Upper lobe of left lung (tissue), 6 donors: ENCODE measurements at regions not wholly inside any gene's neighbourhood (a gene's known extent, or its start where the extent isn't known, plus 50 kb on each side); places are given as distances from the start of the nearest gene placed in this dataset.

ENCODE experiments used
- ATAC-seq, 2 donors: fragments of 200-7000 bp; cut with Tn5 transposase; one replicate each; pipeline ENCODE4 v1.9.1; 2022; ENCODE audit warnings: mild to moderate bottlenecking in 2 of 2, moderate library complexity in 2 of 2; ENCODE audit not compliant: low FRiP score in 2 of 2
- DNase-seq, 2 donors: peaks; one replicate each; pipeline ENCODE4 v3.0.0-alpha.2; 2019 to 2020
- H3K27ac ChIP-seq, 4 donors: fragments of 200-600 bp; sonication (generic); one replicate each; pipeline ENCODE4 v1.5.1; 2016 to 2019
- H3K27me3 ChIP-seq, 4 donors: fragments of 200-600 bp; sonication (generic); one replicate each; pipeline ENCODE4 v1.5.1; 2017 to 2019
- H3K36me3 ChIP-seq, 4 donors: fragments of 200-600 bp; sonication (generic); one replicate each; pipeline ENCODE4 v1.5.1; 2016 to 2019
- H3K4me1 ChIP-seq, 4 donors: fragments of 200-600 bp; sonication (generic); one replicate each; pipeline ENCODE4 v1.5.1; 2018 to 2019
- H3K4me3 ChIP-seq, 4 donors: fragments of 200-600 bp; sonication (generic); one replicate each; pipeline ENCODE4 v1.5.1; 2017 to 2019; ENCODE audit warnings: mild to moderate bottlenecking in 2 of 4, moderate library complexity in 1 of 4
- H3K9me3 ChIP-seq, 4 donors: fragments of 200-600 bp; sonication (generic); one replicate each; pipeline ENCODE4 v1.5.1; 2018 to 2019
- CTCF ChIP-seq, 6 experiments: fragments of 450-650 bp in 4 of 6; fragments of 200-600 bp in 2 of 6; sonication (generic) in 2 of 6; IDR thresholded peaks; one replicate each; pipeline ENCODE4 v1.5.1; 2016 to 2019; ENCODE audit warnings: antibody characterized with exemption in 6 of 6
- EP300 ChIP-seq, 4 donors: sonication (generic); formaldehyde crosslinking; IDR thresholded peaks; one replicate each; pipeline ENCODE4 v1.5.1; 2017; ENCODE audit warnings: antibody characterized with exemption in 4 of 4, control low read depth in 2 of 4
- POLR2A ChIP-seq, 4 donors: fragments of 450-650 bp; IDR thresholded peaks; one replicate each; pipeline ENCODE4 v1.5.1; 2016 to 2017; ENCODE audit warnings: antibody characterized with exemption in 4 of 4, mild to moderate bottlenecking in 2 of 4
- POLR2AphosphoS5 ChIP-seq, 2 donors: sonication (generic); formaldehyde crosslinking; IDR thresholded peaks; one replicate each; pipeline ENCODE4 v1.5.1; 2017; ENCODE audit warnings: antibody characterized with exemption in 2 of 2
- WGBS, 2 donors: methylation state at CpG; one replicate each; pipeline ENCODE4 v1.1.5; 2017 to 2018; 5-methylcytosine and 5-hydroxymethylcytosine counted together
- donor health status: DM: no; HTN: no; CAD: no; lungs with moderate emphysema.
- donor health status: DM: no; HTN: yes; CAD: no; lungs with severe emphysema.

GRCh38 chr17:53428913-53429312, 393.8 kb upstream of the KIF2B start:
- H3K36me3 ChIP-seq: no peaks in the 10 kb centered on the region
- DNase-seq (no peak), ATAC-seq (no peak)
- H3K27me3 ChIP-seq: no peaks in the 10 kb centered on the region
- TF ChIP-seq POLR2AphosphoS5 (IDR thresholded peaks at IDR 0.05): no peak
- TF ChIP-seq EP300 (IDR thresholded peaks at IDR 0.05): no peak
- no peak for TF ChIP-seq POLR2A (IDR thresholded peaks at IDR 0.05)
- TF ChIP-seq CTCF (IDR thresholded peaks at IDR 0.05): no peak
- WGBS, 2 donors: 39 to 89% methylated on average over 1 of the region's 1 CpG
- no peak overlapping the region for H3K27ac ChIP-seq
- H3K4me3 ChIP-seq: no peak overlapping the region
- H3K9me3 ChIP-seq: no peaks in the 10 kb centered on the region
- no peaks in the 10 kb centered on the region for H3K4me1 ChIP-seq

- no peak for TF ChIP-seq POLR2AphosphoS5 (IDR thresholded peaks at IDR 0.05)
- no peak for TF ChIP-seq CTCF (IDR thresholded peaks at IDR 0.05)
- no peak for TF ChIP-seq POLR2A (IDR thresholded peaks at IDR 0.05)
- TF ChIP-seq EP300 (IDR thresholded peaks at IDR 0.05): no peak
- 75 to 77% methylated on average over 3 of the region's 3 CpGs for WGBS, 2 donors
- no peaks in the 10 kb centered on the region for H3K27me3 ChIP-seq
- H3K36me3 ChIP-seq: no peaks in the 10 kb centered on the region
- no peaks in the 10 kb centered on the region for H3K4me1 ChIP-seq
- ATAC-seq (no peak), DNase-seq (no peak)
- H3K4me3 ChIP-seq: no peak overlapping the region
- H3K9me3 ChIP-seq: no peaks in the 10 kb centered on the region
- no peak overlapping the region for H3K27ac ChIP-seq
Measured at GRCh38 chr17:53426505-53426904, 396.2 kb upstream of the KIF2B start.

GRCh38 chr17:53420035-53420641, 402.6 kb upstream of the KIF2B start:
- peaks cover 0 to 5% (median 0%) of the 10 kb centered on the region in 4 donors for H3K9me3 ChIP-seq
- no peak for ATAC-seq
- H3K27me3 ChIP-seq: no peaks in the 10 kb centered on the region
- H3K27ac ChIP-seq: no peak overlapping the region
- no peak overlapping the region for H3K4me3 ChIP-seq
- no peak for TF ChIP-seq POLR2AphosphoS5 (IDR thresholded peaks at IDR 0.05)
- TF ChIP-seq CTCF (IDR thresholded peaks at IDR 0.05): no peak
- WGBS, 2 donors: 89 to 93% methylated on average over 4 of the region's 4 CpGs
- H3K36me3 ChIP-seq: no peaks in the 10 kb centered on the region
- DNase-seq: no peak
- no peaks in the 10 kb centered on the region for H3K4me1 ChIP-seq

GRCh38 chr17:53409588-53409987, 413.1 kb upstream of the KIF2B start:
- no peaks in the 10 kb centered on the region for H3K36me3 ChIP-seq
- ATAC-seq (no peak), DNase-seq (no peak)
- H3K4me3 ChIP-seq: no peak overlapping the region
- H3K27me3 ChIP-seq: no peaks in the 10 kb centered on the region
- no peak overlapping the region for H3K27ac ChIP-seq
- no peaks in the 10 kb centered on the region for H3K4me1 ChIP-seq
- peaks cover 0 to 9% (median 4%) of the 10 kb centered on the region in 4 donors for H3K9me3 ChIP-seq
- TF ChIP-seq CTCF (IDR thresholded peaks at IDR 0.05) (no peak), POLR2A (IDR thresholded peaks at IDR 0.05) (no peak), POLR2AphosphoS5 (IDR thresholded peaks at IDR 0.05) (no peak), EP300 (IDR thresholded peaks at IDR 0.05) (no peak)
- 67 to 69% methylated on average over 2 of the region's 2 CpGs for WGBS, 2 donors

- Histone ChIP-seq H3K9me3 (peaks cover 0 to 10% (median 4%) of the 10 kb centered on the region in 4 donors), H3K27me3 (no peaks in the 10 kb centered on the region), H3K27ac (no peak overlapping the region), H3K4me3 (no peak overlapping the region), H3K36me3 (no peaks in the 10 kb centered on the region), H3K4me1 (no peaks in the 10 kb centered on the region)
- WGBS, 2 donors: 84 to 87% methylated on average over 4 of the region's 4 CpGs
- DNase-seq: no peak
- no peak for TF ChIP-seq POLR2A (IDR thresholded peaks at IDR 0.05)
- TF ChIP-seq EP300 (IDR thresholded peaks at IDR 0.05): no peak
- TF ChIP-seq POLR2AphosphoS5 (IDR thresholded peaks at IDR 0.05): no peak
- TF ChIP-seq CTCF (IDR thresholded peaks at IDR 0.05): no peak
- no peak for ATAC-seq
Measured at GRCh38 chr17:53406907-53407306, 415.8 kb upstream of the KIF2B start.
